GM18507 (cell line): ENCODE measurements at regions not wholly inside any gene's neighbourhood (a gene's known extent, or its start where the extent isn't known, plus 50 kb on each side); places are given as distances from the start of the nearest gene placed in this dataset.

Experiments
- DNase-seq: peaks from one replicate; pipeline ENCODE4 v3.0.0; 2011; ENCODE audit warnings: low read depth; ENCODE audit not compliant: insufficient read length; ENCODE audit errors: extremely low spot score
- FAIRE-seq: peaks from 2 replicates; lab custom pipeline; 2011; peaks lifted over from hg19 to GRCh38; lab: Jason Lieb, UNC

DNA sequence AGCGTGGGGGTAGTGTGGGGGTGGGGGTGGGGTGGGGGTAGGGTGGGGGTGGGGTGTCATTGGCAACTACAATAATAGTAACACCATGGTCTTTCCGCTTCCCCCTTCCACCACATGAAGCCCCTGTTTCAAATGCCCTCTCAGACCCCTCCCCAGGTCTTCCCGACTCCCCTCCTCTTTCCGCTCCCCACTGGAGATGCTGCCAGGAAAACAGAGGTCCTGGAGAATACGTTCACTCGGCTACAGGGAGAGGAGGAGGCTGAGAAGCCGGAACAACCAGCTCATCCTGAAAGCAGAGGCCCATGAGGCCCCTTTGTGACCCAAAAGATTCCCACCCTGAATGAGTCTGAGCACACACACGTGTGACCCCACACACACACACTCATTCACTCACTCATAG lies 75.4 kb downstream of the CPN2 start:
- FAIRE-seq (no peak), DNase-seq (no peak)

DNA sequence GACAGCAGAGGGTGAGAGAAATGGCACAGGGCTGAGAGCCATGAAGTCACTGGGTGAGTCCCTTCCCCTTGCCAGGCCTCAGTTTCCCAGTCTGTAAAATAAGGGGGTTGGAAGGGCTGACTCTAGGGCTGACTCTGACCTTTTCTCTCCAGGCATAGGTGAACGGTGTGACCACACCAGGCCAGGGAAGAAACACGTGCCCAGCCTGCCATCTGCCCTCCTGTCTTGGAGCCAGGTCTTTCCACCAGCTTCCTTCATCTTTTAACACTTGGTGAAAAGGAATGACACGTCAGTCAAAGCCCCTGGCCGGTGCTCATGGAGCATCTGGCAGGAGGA lies 74.4 kb downstream of the CPN2 start:
- FAIRE-seq, result no peak
- DNase-seq, result no peak

DNA sequence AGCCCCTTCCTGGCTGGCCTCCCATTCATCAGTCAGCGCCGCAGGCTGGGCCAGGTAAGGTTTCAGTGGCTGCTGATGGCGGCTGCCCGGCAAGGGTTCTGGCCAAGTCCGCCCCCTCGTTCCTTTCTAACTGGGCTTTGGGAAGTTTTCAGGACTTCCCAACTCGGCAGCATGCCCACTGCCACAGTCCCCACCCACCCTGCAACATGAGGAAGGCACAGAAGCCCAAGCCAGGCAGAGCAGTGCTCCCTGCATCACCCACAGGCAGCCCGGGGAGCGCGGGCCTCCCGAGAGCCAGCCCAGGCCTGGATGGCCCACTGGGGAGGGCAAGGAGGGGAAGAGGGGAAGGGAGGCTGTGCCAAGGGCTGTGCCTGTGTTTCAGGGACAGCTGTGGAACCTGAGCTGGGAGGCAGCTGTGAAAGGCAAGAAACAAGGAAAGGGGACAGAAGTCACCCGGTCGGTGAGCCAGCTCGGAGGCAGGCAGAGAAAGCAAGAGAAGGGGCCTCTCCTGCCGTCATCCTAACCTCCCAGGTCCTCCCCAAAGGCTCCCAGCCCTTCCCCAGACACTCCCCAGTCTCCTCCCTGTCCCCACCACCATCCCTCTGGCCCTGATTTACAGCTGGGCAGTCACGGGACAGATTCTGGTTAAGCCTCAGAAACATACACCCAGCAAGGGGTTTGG lies 73.9 kb downstream of the CPN2 start:
- no peak for FAIRE-seq
- DNase-seq, result no peak

DNA sequence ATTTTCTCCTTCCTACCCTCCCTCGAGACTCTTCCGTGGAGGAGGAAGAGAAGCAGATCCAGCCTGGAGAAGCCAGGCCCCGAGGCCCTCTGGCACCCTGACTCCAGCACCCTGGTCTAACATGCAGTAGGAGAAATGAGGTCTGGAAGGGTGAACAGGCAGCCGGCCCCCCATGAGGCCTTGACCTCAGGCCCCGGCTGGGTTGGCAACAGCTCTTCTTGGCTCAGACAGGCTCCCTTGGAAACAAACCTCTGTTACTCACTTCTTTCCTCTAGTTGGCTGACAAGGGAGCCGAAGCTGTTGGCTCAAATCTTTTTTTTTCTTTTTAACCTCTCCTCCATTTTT lies 73.4 kb downstream of the CPN2 start:
- DNase-seq (no peak), FAIRE-seq (no peak)

DNA sequence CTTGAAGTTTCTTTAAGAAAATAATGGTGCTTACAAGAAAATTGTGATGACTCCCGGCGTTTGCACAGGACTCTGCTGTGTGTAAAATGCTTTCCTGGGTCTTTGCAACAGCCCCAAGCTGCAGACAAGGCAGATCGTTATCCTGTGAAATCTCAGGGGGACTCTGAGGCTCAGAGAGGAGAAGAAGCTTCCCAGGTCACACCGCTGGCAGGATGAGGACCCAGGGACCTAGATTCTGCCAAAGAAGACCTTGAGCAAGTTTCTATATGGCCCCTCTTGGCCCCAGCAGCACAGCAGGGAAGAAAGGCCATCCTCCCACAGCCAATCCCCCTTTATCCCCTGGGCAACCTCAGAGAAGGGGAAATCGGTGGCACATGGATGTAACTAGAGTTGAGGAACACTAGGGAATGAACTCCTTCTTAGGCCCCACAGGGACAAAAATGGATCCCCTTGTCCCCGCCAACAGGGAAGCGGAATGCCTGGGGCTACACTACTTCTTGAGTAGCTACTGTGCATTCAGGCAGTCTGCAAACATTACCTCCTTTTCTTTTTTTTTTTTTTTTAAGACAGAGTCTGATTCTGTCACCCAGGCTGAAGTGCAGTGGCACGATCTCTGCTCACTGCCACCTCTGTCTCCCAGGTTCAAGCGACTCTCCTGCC lies 72.8 kb downstream of the CPN2 start:
- FAIRE-seq, result no peak
- DNase-seq, result no peak

DNA sequence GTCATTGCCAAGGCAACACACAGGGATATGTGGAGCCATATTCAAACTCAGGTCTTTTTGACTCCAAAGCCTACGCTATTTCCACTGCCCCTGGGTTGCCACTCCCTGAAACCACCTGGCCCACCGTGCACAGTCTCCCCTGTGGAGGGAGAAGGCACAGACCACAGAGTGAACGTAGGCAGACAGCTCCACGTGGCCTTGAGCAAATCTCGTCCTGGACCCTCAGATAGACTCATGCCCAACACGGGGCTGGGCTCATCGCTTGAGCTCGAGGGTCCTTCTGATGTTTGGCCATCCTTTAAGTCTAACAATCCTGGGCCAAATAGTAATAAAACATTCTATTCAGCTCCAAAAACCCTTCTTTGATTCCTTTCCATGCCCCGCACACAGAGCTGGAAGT lies 72.0 kb downstream of the CPN2 start:
- FAIRE-seq, result no peak

DNA sequence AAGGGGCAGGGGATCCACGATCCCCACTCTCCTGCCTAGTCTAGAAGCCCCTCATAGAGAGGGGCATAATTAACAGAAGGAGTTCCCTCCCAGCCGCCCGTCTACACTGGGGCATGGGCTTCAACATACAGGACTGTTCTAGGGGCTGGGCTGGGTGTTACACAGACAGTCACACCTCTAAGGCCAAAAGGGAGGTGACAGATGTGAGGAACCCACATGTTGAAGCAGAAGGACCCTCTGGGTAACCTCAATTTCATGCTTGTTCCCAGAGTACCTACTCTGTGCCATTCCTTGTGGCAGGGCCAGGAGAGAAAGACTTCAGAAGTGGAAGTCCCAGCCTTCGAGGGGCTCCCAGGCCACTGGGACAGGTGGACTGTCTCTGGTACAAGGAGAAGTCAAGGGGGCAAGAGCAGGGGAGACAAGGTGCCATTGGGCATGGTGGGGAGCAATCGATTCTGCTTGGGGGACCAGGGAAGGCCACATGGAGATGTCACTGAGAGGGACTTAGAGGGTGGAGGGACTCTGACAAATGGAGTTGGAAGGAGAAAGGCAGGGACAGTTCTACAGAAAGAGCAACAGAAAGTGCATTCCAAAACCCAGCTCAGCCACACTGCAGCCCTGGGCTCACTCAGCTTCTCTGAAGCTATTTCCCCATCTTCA lies 71.3 kb downstream of the CPN2 start:
- no peak for FAIRE-seq
- DNase-seq, result no peak

More for the DNA sequence above, 72.0 kb downstream of the CPN2 start:
- no peak for DNase-seq

DNA sequence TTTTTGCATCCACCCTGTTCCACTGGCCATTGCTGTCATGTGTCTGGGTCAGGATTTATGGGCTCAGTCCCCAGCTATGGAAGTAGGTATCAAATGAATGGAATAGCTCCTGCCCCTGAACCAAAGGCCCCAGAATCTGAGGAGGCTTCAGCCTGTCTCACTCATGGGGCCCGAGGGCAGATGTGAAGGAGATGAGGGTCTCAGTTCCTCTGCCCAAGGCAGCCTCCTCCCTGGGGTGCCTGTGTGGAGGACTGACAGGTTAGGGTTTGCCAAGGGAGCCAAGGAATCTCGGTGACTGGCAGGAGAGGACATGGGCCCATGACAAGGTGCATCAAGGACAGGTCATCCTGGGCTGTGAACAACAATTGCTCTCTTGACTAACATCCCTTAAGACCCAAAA lies 70.4 kb downstream of the CPN2 start:
- FAIRE-seq (no peak), DNase-seq (no peak)

DNA sequence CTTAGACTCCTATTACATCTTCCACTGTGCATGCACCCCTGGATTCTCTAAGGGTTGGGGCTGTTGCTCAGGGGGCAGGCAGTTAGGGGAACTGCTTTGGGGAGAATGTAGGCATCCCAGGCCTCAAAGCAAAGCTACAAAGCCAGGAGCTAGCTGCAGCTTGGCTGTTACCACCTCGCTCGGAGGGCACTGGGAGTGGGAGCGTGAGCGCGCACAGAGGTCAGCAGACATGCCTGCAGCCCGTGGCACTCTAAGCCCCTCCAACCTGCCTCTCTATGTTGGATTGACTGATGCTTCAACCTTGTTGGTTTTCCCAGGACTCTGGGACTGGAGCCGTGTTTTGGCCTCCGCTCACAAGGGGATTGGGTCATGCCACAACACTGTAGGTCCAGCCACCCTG lies 69.8 kb downstream of the CPN2 start:
- DNase-seq (no peak), FAIRE-seq (no peak)

DNA sequence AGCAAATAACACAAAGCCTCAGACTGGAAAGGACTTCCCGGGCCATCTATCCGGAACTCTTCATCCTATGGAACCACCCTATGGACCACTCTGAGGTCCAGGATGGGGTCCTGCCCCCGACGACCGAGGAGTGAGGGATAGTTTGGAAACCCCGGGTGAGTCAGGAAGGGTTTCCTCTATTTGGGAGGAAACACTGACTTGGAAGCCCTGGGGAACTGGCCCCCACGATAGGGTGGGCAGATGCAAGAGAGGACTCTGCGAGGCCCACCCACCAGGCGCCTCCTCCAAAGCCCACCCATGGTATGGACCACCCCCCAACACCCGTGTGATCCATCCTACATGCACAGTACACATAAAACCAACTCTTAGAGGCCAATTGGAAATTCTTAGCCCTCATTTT lies 69.4 kb downstream of the CPN2 start:
- no peak for FAIRE-seq
- no peak for DNase-seq

DNA sequence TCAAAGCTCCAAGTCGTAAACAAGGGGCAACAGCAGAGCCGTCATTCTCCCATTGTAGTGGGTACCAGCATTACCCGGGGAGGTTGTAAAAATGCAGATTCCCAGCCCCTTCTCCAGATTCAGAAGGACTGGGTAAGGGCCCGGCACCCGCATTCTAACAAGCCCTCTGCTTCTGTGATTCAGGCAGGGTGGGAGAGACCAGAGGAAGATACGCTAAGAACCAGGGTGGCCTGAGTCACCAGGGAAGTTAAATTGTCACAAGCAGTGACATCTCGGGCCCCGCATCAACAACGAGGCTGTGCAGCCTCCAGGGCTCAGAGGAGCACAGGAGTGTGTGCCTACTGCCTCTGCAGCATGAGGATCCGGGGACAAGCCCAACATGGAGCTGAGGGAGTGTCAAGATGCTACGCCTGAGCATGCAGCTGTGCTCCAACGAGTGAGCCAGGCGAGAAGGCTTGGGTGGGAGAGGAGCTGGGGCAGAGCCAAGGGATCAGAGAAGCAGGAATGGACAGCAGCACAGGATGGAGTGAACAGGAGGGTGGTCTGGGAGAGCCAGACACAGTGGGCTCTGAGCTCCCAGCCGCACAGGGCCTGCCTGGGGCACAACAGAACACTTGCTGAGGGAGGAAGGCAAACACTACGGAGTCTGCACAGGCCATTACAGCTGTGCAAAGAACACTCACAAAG lies 68.5 kb downstream of the CPN2 start:
- no peak for FAIRE-seq
- DNase-seq, result no peak

DNA sequence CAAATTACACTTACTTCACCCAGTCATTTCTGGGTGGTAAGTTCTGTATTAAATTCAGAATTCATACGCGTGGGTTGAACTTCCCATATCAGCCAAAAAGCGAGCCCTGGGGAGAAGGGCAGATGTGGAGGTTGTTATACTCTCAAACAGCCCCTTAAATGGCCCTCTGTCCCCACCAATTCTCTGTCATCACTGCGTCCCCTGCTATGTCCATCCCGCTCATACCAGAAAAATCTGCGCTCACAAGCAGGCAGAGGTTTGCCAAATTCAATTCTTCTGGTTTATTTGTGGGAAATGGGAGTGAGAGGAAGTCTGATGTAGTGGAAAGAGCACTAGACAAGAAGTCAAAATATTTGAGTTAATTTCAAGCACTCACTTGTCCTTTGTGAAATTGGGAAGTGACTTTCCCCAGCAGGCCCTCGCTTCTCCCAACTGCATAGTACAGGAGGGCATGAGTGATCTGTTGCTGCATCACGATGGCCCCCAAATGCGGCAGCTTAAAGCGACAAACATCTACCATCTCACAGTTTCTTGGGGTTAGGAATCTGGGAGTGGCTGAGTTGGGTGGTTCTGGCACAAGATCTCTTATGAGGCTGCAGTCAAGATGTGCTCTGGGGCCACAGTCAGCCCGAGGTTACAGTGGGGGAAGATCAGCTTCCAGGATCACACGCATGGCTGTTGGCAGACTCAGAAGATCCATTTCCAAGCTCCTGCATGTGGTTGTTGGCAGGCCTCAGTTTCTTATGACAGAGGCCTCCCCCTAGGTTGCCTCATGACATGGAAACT lies 67.7 kb downstream of the CPN2 start:
- DNase-seq, result no peak
- no peak for FAIRE-seq

DNA sequence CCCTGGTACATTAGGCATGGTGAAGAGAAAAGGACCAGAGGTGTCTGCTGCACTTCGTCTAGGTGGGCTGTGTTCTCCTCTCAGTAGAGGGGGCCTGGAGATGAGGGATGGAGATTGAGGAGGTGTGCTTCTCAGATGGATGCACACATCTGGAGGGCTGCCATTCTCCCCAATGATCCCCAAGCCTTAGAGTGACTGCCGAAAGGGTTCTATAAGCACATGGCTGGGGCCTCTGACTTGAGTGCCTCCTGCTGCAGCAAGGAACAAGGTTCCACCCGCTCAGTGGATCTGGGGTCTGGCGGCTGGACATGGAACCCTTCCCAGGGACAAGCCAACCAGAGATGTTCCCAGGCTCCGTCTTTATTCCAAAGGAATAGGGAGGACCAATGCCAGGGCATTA lies 66.8 kb downstream of the CPN2 start:
- DNase-seq (no peak), FAIRE-seq (no peak)

DNA sequence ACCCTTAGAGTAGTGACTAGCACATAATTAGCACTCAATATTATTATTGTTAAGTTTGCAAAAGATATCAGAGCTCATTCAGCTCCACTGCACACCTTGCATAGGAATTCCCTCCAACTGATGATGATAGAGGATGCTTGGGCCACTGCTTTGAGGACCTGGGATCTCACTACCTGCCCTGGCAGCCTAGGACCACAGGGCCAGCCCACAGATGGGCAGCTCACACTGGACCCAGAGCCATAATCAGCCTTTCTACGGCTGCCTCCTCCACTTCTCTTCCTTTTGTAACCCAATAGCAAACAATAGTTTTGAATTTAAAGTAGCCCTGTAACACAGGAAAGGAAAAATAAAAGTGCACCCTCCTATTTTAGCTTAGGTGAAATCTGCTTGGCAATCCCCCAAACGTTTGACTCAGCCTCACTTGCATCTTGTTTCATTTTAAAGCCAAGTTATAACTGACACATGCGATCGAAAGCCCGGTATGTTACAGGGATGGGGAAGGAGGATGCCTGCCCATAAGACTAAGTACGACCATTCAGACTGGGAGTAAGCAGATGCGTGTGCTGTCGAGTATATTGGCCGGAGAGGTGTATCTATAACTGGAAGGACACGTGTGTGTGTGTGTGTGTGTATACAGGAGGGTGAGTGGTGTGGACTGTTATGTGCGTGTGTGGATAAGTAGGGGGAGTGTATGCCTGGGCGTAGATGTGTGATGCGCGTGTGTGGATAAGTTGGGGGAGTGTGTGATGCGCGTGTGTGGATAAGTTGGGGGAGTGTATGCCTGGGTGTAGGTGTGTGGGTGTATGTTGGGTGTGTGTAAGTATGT lies 65.9 kb downstream of the CPN2 start:
- no peak for DNase-seq

DNA sequence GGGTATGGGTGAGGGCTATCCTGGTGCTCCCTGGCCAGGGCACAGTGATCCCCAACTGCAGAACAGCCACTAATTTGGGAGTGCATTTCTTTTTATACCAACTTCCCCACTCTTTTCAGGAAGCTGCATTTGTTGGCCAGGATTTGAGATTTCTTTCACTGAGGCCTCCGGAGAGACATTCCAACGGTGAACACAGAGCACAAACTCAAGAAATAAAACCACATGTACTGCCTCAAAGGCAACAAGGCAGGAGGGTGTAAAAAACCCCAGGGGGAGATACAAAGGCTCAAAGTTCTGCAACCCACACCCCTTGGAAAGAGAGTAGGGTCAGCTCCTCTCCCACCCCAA lies 65.3 kb downstream of the CPN2 start:
- DNase-seq (no peak), FAIRE-seq (no peak)

More for the DNA sequence above, 65.9 kb downstream of the CPN2 start:
- no peak for FAIRE-seq

DNA sequence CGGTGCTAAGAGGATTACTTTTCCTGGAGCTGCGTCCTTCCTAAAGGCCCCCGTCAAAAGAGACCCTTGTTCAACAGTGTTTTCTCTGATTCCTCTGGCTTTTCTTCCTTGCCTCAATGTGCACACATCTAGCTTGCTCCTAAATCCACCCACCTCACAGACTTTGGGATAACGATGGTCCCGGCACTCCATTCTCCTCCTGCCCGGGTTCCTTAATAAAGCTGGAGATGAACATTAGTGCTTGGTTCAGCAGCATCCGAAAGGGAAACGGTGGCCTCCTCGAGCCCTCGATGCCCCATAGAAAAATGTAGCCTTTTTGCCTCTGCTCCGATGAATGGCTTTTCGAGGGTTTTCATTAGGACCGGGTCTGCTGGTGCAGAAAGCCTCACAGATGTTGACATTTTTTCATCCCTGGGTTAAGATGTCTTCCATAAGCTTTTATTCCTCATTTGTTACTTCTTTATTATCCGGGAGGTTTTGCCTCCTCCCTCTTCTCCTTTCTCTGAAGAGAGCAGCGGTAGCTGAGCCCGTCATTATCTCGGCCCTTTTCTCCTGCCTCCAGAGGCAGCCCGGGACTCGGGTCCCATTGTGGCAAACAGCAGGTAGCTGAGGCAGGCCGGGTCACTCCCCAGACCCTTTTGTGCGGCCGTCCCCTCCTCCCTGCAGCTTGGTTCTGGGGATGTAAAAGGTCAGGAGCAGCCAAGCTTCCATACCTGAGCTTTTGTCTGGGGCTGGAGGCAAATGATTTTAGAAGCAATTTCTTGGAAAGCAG lies 64.6 kb downstream of the CPN2 start:
- DNase-seq, result no peak
- FAIRE-seq, result no peak

DNA sequence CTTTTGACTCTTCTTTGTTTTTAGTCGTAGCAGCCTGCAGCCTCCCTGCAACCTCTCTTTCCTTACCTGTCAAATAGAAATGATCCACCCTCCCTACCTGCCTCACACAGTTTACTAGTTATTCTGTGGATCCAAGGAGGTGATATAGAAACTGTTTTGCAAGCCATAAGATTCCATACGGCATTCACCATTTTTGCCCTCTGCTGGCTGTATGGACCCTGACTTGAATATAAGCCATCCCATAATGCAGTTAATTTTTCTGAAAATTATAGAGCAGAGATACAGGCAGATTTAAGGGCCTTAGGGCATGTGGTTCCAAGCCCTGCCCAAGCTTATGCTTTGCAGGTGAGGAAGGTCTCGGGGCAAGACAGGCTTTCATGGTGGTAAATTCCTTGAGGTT lies 63.8 kb downstream of the CPN2 start:
- DNase-seq (no peak), FAIRE-seq (no peak)

DNA sequence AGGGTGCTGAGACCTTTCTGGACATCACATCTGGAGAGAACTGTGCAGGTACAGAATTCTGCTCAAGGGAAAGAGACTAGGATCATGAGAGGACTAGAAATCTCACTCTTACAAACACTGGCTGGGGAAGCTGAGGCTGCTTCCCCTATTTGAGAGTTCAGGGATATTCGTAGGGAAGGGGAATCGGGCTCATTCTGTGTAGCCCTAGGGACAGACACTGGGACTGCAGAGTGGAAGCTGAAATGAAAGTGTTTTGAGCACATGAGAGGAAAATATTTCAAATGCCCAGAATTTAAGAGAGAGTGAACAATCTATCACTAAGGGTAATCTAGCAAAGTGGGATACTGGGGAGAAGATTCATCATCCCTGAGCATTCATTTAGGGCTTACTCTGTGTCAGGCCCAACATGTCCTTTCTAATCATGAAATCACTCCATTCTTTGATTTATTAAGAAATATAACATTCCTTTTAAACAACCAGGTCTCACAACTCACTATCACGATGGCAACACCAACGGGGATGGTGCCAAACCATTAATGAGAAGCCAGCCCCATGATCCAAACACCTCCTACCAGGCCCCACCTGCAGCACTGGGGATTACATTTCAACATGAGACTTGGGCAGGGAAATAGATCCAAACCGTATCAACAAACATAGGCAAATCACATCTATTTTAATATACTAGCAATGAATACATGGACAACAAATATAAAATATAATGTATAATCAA lies 63.0 kb downstream of the CPN2 start:
- FAIRE-seq, result no peak
- no peak for DNase-seq
